Ishikawa (cell line): ENCODE measurements at regions not wholly inside any gene's neighbourhood (a gene's known extent, or its start where the extent isn't known, plus 50 kb on each side); places are given as distances from the start of the nearest gene placed in this dataset.

Experiments used
- CEBPB ChIP-seq: IDR thresholded peaks from 2 replicates; pipeline ENCODE4 v1.6.1; 2012
- CREB1 ChIP-seq: IDR thresholded peaks from 2 replicates; pipeline ENCODE4 v1.6.1; 2012; ENCODE audit warnings: low read depth
- TF ChIP-seq, protein P1 (sequence below): IDR thresholded peaks from 2 replicates; pipeline ENCODE4 v1.6.1; 2012
- TF ChIP-seq, protein P2 (sequence below): IDR thresholded peaks from 2 replicates; pipeline ENCODE4 v1.6.1; 2012; ENCODE audit warnings: low read depth, mild to moderate bottlenecking

DNA sequence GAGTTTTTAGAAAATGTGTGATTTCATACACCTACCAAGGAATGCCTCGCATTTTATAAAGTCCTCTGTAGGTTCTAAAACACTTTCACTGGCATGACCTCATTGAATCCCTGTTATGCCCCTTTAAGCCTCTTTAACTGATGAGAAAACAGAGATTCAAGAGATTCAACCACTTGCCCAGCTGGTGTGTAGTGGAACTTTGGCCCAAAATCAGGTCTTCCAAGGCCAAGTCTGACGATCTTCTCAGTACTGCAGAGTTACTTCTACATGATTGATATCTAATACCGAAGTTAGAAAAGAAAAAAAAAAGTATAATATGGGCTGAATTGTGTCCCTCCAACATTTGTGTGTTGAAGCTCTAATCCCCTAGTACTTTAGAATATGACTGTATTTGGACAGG is 202.0 kb downstream of the WDR11 start:
- TF ChIP-seq, protein P1, sequence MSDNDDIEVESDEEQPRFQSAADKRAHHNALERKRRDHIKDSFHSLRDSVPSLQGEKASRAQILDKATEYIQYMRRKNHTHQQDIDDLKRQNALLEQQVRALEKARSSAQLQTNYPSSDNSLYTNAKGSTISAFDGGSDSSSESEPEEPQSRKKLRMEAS = no peak
- TF ChIP-seq CEBPB = no peak
- TF ChIP-seq CREB1 = no peak
- TF ChIP-seq, protein P2, sequence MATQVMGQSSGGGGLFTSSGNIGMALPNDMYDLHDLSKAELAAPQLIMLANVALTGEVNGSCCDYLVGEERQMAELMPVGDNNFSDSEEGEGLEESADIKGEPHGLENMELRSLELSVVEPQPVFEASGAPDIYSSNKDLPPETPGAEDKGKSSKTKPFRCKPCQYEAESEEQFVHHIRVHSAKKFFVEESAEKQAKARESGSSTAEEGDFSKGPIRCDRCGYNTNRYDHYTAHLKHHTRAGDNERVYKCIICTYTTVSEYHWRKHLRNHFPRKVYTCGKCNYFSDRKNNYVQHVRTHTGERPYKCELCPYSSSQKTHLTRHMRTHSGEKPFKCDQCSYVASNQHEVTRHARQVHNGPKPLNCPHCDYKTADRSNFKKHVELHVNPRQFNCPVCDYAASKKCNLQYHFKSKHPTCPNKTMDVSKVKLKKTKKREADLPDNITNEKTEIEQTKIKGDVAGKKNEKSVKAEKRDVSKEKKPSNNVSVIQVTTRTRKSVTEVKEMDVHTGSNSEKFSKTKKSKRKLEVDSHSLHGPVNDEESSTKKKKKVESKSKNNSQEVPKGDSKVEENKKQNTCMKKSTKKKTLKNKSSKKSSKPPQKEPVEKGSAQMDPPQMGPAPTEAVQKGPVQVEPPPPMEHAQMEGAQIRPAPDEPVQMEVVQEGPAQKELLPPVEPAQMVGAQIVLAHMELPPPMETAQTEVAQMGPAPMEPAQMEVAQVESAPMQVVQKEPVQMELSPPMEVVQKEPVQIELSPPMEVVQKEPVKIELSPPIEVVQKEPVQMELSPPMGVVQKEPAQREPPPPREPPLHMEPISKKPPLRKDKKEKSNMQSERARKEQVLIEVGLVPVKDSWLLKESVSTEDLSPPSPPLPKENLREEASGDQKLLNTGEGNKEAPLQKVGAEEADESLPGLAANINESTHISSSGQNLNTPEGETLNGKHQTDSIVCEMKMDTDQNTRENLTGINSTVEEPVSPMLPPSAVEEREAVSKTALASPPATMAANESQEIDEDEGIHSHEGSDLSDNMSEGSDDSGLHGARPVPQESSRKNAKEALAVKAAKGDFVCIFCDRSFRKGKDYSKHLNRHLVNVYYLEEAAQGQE = no peak
